Endothelial cell (in vitro differentiated cells): ENCODE measurements at regions not wholly inside any gene's neighbourhood (a gene's known extent, or its start where the extent isn't known, plus 50 kb on each side); places are given as distances from the start of the nearest gene placed in this dataset.

ENCODE experiments used
- DNase-seq: peaks from one replicate; pipeline ENCODE4 v3.0.0; 2021; ENCODE audit warnings: low spot score
- H3K27ac Mint-ChIP-seq: one replicate; pipeline ENCODE4 v1.8.0; 2021; ENCODE audit warnings: mixed read lengths, inconsistent platforms; ENCODE audit not compliant: unreplicated experiment
- H3K27me3 Mint-ChIP-seq: one replicate; pipeline ENCODE4 v1.8.0; 2021; ENCODE audit warnings: mild to moderate bottlenecking, moderate library complexity, mixed read lengths, inconsistent platforms; ENCODE audit not compliant: unreplicated experiment
- H3K36me3 Mint-ChIP-seq: one replicate; pipeline ENCODE4 v1.8.0; 2021; ENCODE audit warnings: mild to moderate bottlenecking, low read depth, mixed read lengths, inconsistent platforms; ENCODE audit not compliant: unreplicated experiment
- H3K4me1 Mint-ChIP-seq: one replicate; pipeline ENCODE4 v1.8.0; 2021; ENCODE audit warnings: mild to moderate bottlenecking, mixed read lengths, inconsistent platforms; ENCODE audit not compliant: unreplicated experiment
- H3K4me3 Mint-ChIP-seq: one replicate; pipeline ENCODE4 v1.8.0; 2021; ENCODE audit warnings: mild to moderate bottlenecking, mixed read lengths, inconsistent platforms; ENCODE audit not compliant: unreplicated experiment
- H3K9me3 Mint-ChIP-seq: one replicate; pipeline ENCODE4 v1.8.0; 2021; ENCODE audit warnings: mixed read lengths, inconsistent platforms; ENCODE audit not compliant: unreplicated experiment
- TF ChIP-seq, protein P1 (sequence below): fragments of 200-600 bp; sonication (generic); IDR thresholded peaks from one replicate; pipeline ENCODE4 v1.5.0; 2021; ENCODE audit warnings: antibody characterized with exemption; ENCODE audit not compliant: unreplicated experiment

GRCh38 chr1:34306568-34306967 is 129.9 kb downstream of the C1orf94 start:
- H3K27me3 Mint-ChIP-seq: no peaks in the 10 kb centered on the region
- no peaks in the 10 kb centered on the region for H3K4me1 Mint-ChIP-seq
- no peaks in the 10 kb centered on the region for H3K36me3 Mint-ChIP-seq
- DNase-seq: no peak
- H3K4me3 Mint-ChIP-seq: no peak overlapping the region
- no peak overlapping the region for H3K27ac Mint-ChIP-seq
- no peaks in the 10 kb centered on the region for H3K9me3 Mint-ChIP-seq
- TF ChIP-seq, protein P1, sequence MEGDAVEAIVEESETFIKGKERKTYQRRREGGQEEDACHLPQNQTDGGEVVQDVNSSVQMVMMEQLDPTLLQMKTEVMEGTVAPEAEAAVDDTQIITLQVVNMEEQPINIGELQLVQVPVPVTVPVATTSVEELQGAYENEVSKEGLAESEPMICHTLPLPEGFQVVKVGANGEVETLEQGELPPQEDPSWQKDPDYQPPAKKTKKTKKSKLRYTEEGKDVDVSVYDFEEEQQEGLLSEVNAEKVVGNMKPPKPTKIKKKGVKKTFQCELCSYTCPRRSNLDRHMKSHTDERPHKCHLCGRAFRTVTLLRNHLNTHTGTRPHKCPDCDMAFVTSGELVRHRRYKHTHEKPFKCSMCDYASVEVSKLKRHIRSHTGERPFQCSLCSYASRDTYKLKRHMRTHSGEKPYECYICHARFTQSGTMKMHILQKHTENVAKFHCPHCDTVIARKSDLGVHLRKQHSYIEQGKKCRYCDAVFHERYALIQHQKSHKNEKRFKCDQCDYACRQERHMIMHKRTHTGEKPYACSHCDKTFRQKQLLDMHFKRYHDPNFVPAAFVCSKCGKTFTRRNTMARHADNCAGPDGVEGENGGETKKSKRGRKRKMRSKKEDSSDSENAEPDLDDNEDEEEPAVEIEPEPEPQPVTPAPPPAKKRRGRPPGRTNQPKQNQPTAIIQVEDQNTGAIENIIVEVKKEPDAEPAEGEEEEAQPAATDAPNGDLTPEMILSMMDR: no peak

DNA sequence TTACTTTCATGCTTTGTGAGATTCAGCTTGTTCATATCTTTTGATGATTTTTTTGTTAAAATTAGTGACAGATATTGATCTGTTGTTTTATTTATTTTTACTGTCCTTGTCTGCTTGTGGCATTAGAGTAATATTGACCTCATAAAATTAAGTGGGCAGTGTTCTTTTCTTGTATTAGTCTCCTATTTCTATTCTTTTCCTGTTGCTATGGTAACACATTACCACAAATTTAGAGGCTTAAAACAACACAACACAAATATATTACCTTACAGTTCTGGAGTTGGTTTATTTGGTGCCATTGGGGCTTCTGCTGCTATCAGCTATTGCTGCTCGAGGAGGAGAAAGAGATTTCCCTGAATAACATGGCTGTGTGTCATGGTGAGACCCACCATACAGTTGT is 135.7 kb downstream of the C1orf94 start:
- Mint-ChIP-seq H3K4me1 (no peaks in the 10 kb centered on the region), H3K27me3 (no peaks in the 10 kb centered on the region), H3K36me3 (no peaks in the 10 kb centered on the region), H3K4me3 (no peak overlapping the region), H3K27ac (no peak overlapping the region), H3K9me3 (peaks cover 7% of the 10 kb centered on the region)
- DNase-seq: no peak
- TF ChIP-seq, protein P1: no peak

DNA sequence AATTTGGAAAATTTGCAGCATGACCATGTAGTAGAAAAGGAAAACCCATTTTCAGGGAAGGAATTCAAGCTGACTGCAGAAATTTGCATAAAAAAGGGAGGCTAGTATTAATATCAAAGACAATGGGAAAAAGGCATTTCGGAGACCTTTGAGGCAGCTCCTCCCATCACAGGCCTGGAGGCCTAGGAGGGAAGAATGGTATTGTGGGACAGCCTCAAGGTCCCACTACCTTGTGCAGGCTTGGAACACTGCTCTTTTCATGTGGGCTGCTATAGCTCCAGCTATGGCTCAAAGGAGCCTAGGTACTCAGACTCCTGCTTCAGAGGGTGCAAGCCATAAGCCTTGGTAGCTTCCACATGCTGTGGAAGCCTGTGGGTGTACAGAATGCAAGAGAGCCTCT is 139.3 kb downstream of the C1orf94 start:
- TF ChIP-seq, protein P1: no peak
- Mint-ChIP-seq H3K4me1 (no peaks in the 10 kb centered on the region), H3K36me3 (no peaks in the 10 kb centered on the region), H3K9me3 (peaks cover 7% of the 10 kb centered on the region), H3K27ac (no peak overlapping the region), H3K27me3 (no peaks in the 10 kb centered on the region), H3K4me3 (no peak overlapping the region)
- no peak for DNase-seq

DNA sequence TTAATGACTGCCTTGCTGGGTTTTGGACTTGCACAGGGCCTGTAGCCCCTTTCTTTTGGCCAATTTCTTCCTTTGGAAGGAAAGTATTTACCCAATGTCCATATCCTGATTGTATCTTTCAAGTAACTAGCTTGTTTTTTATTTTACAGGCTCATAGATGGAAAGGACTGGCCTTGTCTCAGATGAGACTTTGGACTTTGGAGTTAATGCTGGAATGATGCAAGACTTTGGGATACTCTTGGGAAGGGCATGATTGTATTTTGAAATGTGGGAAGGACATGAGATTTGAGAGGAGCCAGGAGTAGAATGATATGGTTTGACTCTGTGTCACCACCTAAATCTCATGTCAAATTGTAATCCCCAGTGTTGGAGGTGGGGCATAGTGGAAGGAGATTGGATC is 140.1 kb downstream of the C1orf94 start:
- H3K9me3 Mint-ChIP-seq: peaks cover 7% of the 10 kb centered on the region
- H3K4me3 Mint-ChIP-seq: no peak overlapping the region
- no peaks in the 10 kb centered on the region for H3K27me3 Mint-ChIP-seq
- TF ChIP-seq, protein P1: no peak
- peaks cover 3% of the 10 kb centered on the region for H3K4me1 Mint-ChIP-seq
- no peak for DNase-seq
- no peak overlapping the region for H3K27ac Mint-ChIP-seq
- no peaks in the 10 kb centered on the region for H3K36me3 Mint-ChIP-seq

GRCh38 chr1:34319218-34319617 is 142.5 kb downstream of the C1orf94 start:
- Mint-ChIP-seq H3K4me3 (no peak overlapping the region), H3K27me3 (no peaks in the 10 kb centered on the region), H3K27ac (no peak overlapping the region), H3K9me3 (peaks cover 7% of the 10 kb centered on the region), H3K36me3 (no peaks in the 10 kb centered on the region), H3K4me1 (peaks cover 5% of the 10 kb centered on the region)
- TF ChIP-seq, protein P1: no peak
- no peak for DNase-seq
